ENCODE measurements at regions not wholly inside any gene's neighbourhood (a gene's known extent, or its start where the extent isn't known, plus 50 kb on each side); places are given as distances from the start of the nearest gene placed in this dataset.

DNA sequence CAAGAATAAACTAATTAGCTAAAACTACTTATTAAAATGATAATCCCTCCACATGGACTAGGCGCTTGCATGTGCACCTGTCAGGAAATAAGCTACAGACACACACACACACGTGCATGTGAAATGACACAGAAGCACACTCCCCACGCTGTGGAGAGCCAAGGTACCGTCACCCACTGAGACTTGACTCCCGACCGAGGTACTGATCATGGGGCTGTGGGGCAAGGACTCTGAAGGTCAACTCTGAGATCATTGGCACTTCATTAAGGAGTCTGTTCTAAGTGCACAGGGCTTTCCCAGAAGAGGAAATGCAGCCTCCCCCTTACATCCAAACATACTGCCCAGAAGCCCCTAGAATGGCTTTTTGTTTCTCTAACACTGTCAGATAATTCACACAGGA lies 264.4 kb upstream of the WWC1 start:
- DNase-seq (ENCODE audit: low read depth, low spot score) = no peak

DNA sequence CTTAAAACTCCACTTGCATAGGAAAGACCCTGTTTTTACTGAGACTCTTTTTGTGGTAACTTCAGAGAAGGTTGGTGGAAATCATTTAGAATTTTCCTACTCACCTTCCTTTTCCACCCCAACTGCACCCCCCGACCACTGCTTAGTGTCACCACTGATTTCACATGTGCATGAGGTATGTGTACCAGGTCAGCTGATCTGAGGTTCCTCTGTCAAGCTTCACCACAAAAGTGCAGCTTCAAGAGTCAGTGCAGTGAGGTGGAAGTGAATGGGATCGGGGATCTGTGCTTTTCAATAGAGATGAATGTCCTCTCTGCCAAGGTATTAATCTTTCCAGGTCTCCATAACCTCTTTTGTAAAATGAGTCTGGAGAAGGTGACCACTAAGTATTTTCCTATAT lies 260.5 kb upstream of the WWC1 start:
- no peak for DNase-seq (ENCODE audit: low read depth, low spot score)

DNA sequence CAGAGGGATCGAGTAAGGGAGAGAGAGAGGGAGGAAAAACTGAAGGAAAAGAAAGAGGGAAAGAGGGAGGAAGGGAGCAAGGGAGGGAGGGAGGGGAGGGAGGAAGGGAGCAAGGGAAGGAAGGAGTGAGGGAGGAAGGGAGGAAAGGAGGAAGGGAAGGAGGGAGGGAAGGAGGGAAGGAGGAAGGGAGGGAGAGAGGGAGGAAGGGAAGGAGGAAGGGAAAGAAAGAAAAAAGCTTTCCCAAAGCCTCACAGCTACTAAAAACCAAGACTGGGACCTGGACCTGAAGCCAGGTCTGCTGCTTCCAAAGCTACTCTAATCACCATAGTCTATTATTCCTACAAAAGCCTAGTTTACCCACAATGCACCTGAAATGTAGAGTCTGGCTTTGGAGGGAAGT lies 259.8 kb upstream of the WWC1 start:
- no peak for DNase-seq (ENCODE audit: low read depth, low spot score)

DNA sequence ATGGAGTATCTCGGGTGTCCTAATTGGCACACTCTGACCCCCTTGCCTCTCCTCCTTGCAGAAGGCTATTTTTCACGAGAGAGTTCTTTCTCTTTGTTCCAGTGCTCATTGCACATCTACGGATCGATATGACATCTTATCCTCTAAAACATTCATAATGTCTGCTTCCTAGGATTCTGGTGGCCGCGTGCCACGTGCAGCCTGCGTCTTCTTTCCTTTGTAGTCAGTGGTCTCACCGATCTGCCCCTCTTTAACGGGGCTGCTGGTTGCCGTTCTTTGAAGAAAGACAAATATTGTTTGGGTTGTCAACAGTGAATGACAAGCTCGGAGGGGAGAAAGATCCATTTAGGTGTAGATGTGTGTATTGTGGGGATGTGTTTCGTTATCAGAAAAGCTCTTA lies 252.4 kb upstream of the WWC1 start:
- no peak for DNase-seq (ENCODE audit: low read depth, low spot score)

DNA sequence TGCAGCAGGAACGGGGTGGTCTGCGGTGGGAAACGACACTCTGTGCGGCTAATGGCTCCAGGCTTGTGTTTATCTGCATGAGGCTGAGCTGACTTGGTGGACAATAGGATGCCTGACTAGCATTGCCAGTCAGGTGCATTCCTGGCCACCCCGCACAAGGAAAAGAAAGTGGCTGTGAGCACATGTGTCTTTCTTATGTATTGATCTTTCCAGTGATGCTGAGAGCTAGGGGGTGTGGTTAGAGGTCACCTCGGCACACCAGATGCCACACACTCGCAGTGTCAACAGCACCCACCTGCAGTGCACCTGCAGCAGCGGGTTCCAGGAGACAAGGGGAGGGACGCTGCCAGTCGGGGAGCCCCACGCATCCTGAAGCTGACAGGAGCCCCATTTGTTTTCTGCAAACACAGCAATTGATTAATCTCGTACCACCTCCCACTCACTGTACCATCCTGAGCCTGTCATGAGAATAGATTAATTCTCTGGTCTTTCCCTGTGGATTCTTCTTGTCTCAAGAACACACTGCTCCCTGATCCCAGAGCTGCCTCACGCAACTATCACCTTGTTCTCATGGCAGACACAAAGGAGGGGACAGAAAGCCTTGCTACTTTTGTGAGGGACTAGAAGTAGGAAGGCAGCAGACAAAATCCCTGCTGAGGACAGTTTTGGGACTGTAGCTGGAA lies 251.7 kb upstream of the WWC1 start:
- DNase-seq (ENCODE audit: low read depth, low spot score) = no peak

DNA sequence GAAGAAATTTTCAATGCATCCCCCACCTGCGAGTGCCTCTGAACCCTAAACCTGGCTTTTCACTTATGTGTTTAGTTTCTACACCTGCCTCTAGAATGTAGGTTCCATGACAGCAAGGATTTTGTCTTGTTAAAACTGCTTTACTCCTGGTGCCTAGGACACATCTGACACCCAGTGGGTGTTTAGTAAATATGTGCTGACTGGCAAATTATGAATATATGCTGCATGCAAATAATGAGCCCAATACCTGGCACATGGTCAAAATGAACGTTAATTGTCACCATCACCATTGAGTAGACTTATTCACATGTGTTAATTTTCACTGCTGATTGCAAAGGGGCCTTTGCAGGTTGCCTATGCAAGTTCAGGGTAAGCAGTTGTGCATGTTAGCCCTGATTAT lies 249.9 kb upstream of the WWC1 start:
- DNase-seq (ENCODE audit: low read depth, low spot score) = no peak

DNA sequence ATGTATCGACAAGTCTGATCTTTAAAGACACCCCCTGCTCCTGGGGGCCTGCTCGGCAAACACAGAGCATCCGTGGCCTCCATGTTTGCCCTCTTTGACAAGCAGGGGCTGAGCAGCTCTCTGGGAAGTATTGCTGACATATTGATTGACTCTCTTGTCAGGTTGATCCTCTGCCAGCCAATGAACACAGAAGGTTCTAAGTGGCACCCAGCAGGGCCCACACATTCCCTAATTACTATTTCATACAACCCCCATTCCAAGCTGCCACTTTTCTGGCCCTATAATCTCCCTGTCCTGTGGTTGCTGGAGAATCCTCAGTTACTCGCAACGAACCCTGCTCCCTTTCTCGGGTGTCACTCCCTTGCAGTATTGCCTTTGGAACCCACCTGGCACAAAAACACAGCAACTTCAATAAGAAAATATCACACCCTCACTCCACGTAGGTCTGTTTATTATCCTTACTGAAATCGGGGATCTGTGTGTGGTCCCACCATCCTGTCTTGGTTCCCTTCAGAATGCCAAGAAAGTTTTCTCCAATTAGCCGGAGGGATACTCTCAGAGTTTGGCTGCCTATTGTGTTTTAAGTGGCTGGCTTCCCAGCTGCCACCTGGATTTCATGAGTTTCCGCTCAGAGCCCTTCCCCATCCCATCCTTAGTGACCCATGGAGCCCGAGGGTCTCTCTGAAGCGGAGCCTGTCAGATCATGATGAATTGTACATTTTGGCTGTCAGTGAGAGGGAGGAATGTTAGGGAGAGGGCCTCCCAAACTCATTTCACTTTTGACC lies 249.0 kb upstream of the WWC1 start:
- no peak for DNase-seq (ENCODE audit: low read depth, low spot score)

DNA sequence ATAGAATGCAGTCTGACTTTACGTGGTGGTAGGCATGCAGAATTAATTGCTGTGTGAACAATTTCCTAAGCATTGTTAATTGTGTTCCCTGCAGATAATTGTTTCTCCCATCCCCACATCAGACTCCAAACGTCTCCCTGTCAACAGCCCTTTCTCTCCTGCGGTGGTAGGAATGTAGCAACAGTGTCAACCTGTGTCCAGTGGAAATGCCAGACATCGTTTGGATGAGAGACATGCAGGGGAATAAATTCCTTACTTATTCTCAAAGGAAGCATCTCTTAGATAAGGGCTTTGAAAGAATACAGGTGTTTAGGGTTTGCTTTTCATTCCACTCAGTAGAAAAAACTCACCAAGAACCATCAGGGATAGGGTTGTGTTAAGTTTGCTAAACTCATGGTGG lies 245.3 kb upstream of the WWC1 start:
- no peak for DNase-seq (ENCODE audit: low read depth, low spot score)

DNA sequence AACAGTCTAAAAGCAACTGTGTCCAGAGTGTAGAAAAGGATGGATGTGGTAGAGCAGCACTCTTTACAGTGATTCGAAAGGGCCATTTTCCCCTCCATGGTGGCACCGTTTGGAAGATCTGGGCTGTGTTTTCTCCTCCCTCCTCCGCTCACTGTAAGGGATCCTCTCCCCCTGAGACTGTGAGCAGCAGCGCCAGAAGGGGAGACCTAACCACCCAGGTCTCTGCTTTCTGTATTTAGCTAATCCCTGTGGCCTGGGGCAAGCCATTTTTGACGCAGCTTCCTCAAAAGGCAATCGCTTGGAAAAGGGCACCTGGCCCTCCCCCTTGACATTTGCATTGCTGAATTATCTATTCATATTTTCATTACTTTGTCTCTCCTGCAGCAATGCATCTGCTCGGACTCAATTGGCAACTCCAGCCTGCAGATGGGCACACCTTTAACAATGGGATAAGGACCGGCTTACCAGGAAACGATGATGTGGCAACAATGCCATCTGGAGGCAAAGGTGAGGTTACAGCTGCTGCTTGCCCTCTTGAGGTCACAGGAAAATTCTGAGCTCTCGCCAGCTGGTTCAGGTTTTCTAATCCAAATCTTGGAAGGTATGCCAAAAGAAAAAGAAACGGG lies 244.3 kb upstream of the WWC1 start:
- DNase-seq (ENCODE audit: low read depth, low spot score) = no peak

DNA sequence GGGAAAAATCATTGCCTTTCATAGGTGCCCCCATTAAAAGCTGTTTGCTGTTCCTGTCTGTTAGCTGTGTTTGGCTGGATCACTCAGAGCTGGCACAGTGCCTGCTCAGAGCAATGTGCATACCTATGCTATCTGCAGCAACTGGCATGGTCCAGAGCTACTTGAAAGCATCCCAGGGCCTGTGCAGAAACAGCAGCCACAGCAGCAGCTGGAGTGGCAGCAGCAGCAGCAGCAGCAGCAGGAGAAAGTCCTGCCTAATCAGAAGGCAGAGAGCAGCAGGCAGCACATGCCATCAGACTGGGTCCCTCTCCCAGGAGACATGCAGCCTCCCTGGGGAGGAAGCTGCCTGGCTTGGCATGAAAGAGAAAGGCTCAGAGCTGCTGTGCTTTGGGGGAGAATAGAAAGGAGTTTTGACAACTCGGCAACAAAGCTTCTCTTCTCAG lies 243.8 kb upstream of the WWC1 start:
- no peak for DNase-seq (ENCODE audit: low read depth, low spot score)

DNA sequence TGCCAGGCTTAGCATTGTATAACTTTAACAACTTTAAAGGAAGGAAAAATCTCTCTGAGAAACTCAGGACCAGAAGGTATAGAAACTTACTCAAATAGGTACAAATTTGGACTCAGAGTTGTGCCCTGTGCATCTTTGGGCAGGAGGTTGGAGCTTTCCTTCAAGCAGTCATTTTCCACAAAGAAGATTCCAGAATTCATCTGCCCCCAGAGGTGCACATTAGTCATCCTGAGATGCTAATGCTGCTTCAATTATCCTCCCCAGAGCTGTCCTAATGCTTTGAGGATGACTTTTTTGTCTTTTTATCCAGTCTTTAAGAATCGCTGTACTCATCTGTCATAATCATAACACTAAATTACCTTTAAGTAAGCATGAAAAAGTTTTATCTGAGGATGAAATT lies 243.0 kb upstream of the WWC1 start:
- no peak for DNase-seq (ENCODE audit: low read depth, low spot score)

DNA sequence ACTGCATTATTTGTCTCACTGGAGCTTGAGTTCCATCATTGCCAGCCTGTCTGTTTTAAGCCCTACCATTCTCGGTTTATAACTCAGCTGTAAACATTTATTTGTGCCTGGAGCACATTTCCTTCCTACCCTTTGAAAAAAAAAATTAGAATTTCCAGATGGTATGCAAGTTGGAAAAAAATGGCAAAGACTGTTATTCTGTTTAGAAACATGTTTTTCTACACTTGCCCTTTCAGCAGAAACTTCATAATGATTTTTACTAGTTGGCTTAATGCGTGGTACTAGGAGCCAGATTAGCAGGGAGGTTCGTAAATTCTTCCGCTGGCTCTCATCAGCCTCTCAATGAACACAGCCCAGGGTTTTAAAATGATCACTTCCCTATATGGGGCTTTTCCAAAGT lies 238.8 kb upstream of the WWC1 start:
- DNase-seq (ENCODE audit: low read depth, low spot score) = no peak

DNA sequence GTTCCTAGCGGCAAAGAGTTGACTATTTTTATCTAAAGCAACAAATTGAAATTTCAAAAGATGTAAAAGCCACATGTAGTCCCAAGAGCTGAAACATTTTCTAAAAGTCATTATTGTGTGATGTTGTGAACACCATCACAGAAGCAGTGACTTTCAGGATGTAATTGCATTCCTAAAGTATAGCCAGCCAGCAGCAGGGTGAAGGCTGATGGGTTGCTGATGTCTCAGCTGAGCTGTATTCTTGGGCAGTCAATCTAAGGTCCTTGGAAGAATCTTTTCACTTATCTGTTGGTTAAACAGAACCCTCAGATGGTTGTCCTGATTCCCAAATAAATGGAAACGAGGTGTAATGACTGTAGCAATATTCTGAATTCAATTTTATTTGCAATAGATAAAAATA lies 237.4 kb upstream of the WWC1 start:
- no peak for DNase-seq (ENCODE audit: low read depth, low spot score)

DNA sequence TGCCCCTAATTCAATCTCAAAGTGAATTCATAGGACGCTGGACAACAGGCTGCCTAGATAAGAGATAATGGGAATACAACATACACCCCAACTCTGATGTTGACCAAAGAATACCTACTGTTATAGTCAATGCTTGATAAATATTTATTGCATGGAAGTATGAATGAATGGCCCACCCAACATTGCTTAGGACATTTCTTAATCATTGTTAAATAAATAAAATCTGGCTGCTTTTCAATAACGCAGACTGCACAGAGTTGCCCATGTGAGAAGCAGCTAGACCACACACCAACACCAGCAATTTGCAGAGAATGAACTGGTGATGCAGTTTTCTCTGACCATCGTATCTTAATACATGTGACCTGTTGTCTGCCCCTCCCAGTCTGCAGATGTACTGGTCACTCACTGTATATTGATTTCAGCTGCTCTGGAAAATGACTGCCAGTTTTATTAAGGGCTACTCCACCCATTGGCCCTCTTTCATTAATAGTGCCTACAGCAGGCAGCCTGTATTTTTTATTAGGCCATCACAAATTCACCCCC lies 236.2 kb upstream of the WWC1 start:
- DNase-seq (ENCODE audit: low read depth, low spot score) = no peak

DNA sequence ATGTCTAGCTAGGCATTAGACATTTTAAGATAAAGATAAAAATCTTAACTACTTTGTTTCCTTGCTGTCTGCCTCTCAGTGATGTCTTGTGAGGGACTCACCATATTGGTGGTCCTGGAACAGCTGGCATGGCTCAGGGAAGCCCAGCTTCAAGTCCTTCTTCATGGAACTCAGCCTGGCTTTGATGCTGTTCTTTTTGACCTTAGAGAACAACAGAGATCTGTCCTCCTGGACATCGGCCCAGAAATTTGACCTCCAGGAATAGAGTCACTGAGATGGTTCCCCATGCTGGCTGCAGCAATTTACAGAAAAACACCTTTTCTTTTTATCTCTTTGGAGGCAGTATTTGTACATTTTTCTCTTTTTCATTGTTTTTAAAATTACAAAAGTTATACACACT lies 235.5 kb upstream of the WWC1 start:
- no peak for DNase-seq (ENCODE audit: low read depth, low spot score)

DNA sequence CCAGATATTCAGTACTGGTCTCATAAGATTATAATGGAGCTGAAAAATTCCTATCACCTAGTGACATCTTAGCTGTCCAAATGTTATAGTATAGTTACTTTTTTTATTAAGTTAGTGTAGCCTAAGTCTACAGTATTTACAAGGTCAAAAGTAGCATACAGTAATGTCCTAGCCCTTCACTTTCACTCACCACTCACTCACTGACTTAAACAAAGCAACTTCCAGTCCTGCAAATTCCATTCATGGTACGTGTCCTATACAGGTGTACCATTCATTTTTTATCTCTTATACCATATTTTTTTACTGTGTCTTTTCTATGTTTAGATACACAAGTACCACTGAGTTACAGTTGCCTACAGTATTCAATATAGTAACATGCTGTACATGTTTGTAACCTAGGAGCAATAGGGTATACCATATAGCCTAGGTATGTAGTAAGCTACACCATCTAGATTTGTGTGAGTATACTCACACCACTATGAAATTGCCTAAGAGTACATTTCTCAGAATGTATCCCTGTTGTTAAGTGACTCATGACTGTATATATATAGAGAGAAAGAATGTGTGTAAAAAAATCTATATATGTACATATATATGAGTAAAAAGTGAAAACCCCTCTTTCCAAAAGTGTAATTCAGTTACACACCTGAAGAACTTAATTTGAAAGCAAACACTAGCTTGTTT lies 234.8 kb upstream of the WWC1 start:
- no peak for DNase-seq (ENCODE audit: low read depth, low spot score)

DNA sequence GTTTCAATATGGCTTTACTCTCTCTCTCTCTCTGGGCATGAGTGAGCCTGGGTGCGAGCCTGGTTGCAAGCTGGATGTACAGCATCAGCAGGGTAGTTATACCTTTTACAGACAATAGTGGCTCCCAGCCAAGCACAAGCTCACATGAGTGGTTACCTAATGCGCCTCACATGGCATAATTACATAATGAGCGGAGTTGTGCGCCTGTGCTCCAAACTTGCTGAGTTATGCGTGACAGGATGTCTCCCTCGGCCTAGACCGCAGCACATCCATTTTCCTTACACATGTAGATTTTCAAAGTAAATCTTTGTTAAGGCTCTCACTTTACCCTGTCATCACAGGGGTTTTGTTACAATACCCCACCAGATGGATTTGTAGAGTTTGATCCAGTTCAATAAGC lies 233.5 kb upstream of the WWC1 start:
- no peak for DNase-seq (ENCODE audit: low read depth, low spot score)

DNA sequence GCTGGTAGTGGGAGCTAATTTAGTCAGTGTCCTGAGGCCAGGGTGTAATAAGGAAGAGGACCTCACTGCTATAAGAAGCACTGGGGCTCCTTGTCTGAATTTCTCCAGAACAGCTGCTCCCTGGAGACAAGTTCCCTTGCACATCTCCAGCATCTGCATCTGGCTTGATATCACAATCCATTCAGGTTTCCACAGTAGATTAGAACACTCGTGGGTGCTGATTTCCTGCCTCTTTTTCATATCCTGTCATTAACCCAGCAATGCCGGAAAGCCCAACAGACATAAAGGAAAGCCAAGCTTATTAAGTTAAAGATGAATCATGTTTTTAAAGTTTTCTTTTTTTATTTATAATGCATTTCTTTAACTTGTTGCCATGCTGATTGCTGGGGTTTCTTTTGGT lies 232.3 kb upstream of the WWC1 start:
- no peak for DNase-seq (ENCODE audit: low read depth, low spot score)

DNA sequence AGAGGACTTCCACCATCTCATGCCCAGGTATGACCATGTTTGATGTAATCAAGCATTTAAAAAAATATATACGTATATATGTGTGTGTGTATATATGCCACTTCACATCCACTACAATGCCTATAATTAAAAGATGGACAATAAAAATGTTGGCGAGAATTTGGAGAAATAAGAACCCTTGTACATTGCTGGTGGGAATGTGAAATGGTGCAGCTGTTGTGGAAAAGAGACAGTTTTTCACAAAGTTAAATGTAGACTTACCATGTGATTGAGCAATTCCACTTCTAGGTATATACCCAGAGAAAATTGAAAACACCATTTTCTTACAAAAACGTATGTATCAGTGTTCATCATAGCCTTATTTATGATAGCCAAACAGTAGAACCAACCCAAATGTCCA lies 229.2 kb upstream of the WWC1 start:
- no peak for DNase-seq (ENCODE audit: low read depth, low spot score)

DNA sequence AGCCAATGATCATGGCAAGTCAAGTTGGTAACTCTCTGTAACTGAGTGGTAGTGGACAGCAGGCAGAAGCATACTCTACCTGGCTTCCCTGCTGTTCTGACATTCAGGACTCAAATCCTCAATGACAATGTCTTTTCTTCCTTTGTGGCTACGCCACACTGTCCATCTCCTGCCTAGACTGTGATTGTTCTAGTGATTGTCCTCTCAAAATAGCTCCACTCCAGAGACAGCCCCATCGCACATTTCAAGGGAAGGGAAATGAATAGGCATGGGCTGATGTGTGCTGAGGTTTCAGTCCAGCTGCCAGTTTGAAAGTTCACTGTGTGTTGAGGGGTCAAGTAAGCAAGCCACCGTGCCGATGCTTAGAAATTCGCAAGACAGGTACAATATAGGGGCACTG lies 227.0 kb upstream of the WWC1 start:
- no peak for DNase-seq (ENCODE audit: low read depth, low spot score)

DNA sequence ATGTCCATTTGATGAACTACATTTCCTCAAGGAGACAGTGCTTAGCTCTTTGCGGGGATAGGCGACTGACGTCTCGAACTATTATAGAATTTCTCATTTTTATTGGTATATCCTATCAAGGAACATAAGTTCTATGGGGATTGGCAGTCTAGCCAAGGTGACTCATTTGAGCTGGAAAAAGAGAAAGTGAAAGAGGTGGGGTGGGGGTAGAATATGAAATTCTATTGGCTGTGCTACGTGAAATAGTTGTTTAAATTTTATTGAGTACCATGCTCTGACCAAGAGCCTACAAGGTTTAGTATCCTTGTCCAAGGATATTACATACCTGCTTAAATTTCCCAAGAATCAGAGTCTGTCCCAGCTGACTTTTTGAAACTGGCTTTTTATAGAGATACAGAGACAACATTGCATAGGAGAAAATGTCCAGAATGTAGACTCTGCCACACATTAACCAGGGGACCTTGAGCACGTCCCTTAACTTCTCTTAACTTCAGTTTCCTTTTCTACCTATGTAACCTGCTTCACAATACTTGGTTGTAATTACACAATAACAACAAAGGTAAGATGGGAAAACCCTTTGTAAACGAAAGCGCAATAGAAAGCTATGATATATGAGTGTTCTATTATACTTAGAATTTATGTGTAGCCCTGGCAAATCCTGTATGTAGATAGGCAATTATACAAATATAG lies 226.4 kb upstream of the WWC1 start:
- DNase-seq (ENCODE audit: low read depth, low spot score) = no peak

Measured in brain pericyte (primary cell).